DND-41 (cell line): ENCODE measurements at regions not wholly inside any gene's neighbourhood (a gene's known extent, or its start where the extent isn't known, plus 50 kb on each side); places are given as distances from the start of the nearest gene placed in this dataset.

Experiments
- ATAC-seq: fragments of 200-7000 bp; cut with Tn5 transposase; 3 replicates; pipeline ENCODE4 v1.9.1; 2021; ENCODE audit warnings: low read depth; ENCODE audit not compliant: insufficient read depth
- DNase-seq: peaks from one replicate; pipeline ENCODE4 v3.0.0-alpha.2; 2020
- H2AFZ ChIP-seq: 2 replicates; pipeline ENCODE4 v1.6.0; 2012; ENCODE audit warnings: low read depth, low read length
- H3K27ac ChIP-seq: 2 replicates; pipeline ENCODE4 v1.5.1; 2012; ENCODE audit warnings: low read length, inconsistent platforms
- H3K27me3 ChIP-seq: fragments of 200-600 bp; sonication (generic); 2 replicates; pipeline ENCODE4 v1.6.0; 2012; ENCODE audit warnings: low read length, mild to moderate bottlenecking, inconsistent platforms; ENCODE audit not compliant: insufficient read depth, poor library complexity
- H3K36me3 ChIP-seq: 2 replicates; pipeline ENCODE4 v1.5.1; 2012; ENCODE audit warnings: low read length, inconsistent platforms; ENCODE audit not compliant: insufficient read depth
- H3K4me1 ChIP-seq: 2 replicates; pipeline ENCODE4 v1.5.1; 2012; ENCODE audit warnings: mild to moderate bottlenecking, low read length; ENCODE audit not compliant: insufficient read depth
- H3K4me2 ChIP-seq: 2 replicates; pipeline ENCODE4 v1.6.0; 2012; ENCODE audit warnings: mild to moderate bottlenecking, moderate library complexity, low read length, inconsistent platforms; ENCODE audit not compliant: insufficient read depth
- H3K4me3 ChIP-seq, 2 experiments: fragments of 200-600 bp in 1 of 2; shearing (Covaris generic) in 1 of 2; 2 replicates each; pipeline ENCODE4 v1.5.1; 2012 to 2016; ENCODE audit warnings: inconsistent platforms in 2 of 2, low read length in 2 of 2, mild to moderate bottlenecking in 2 of 2, low read depth in 1 of 2, moderate library complexity in 1 of 2
- H3K79me2 ChIP-seq: 2 replicates; pipeline ENCODE4 v1.6.0; 2012; ENCODE audit warnings: low read length, inconsistent platforms; ENCODE audit not compliant: insufficient read depth
- H3K9ac ChIP-seq: 2 replicates; pipeline ENCODE4 v1.6.0; 2012; ENCODE audit warnings: low read depth, mild to moderate bottlenecking, inconsistent platforms, low read length, moderate library complexity
- H3K9me3 ChIP-seq: 2 replicates; pipeline ENCODE4 v1.5.1; 2012; ENCODE audit warnings: low read length, moderate library complexity, mild to moderate bottlenecking, inconsistent platforms; ENCODE audit not compliant: insufficient read depth, severe bottlenecking
- H4K20me1 ChIP-seq: 2 replicates; pipeline ENCODE4 v1.6.0; 2012; ENCODE audit warnings: low read length; ENCODE audit not compliant: insufficient read depth
- EZH2 ChIP-seq: IDR thresholded peaks from 3 replicates; pipeline ENCODE4 v1.6.1; 2012; ENCODE audit warnings: borderline replicate concordance, low read depth, mild to moderate bottlenecking, moderate library complexity, low read length, inconsistent platforms; ENCODE audit not compliant: severe bottlenecking
- TF ChIP-seq, protein P1 (sequence below): IDR thresholded peaks from 2 replicates; pipeline ENCODE4 v1.5.1; 2012; ENCODE audit warnings: borderline replicate concordance, low read length, moderate library complexity, mild to moderate bottlenecking; ENCODE audit not compliant: poor library complexity, severe bottlenecking; ENCODE audit errors: extremely low read depth

DNA sequence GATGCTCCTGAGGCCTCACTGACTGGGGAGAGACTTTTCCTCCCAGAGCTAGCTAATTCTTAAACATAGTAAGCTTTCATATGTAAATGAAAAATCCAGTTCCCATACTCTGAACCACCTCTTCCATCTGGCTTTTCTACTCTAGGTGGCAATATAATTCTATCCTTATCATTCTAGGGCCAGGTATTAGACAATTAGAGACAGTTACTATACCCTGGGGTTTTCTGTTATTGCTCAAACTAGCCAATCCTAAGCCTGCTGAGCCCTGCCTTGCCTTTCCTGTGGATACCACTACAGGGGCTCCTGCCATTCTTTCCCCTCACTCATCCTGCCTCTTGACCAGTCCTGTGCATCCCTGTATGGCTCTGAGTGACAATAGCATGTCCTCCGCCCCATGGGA is 552.0 kb downstream of the STIM2 start:
- no peak overlapping the region for H2AFZ ChIP-seq
- no peak for DNase-seq
- no peaks in the 10 kb centered on the region for H3K36me3 ChIP-seq
- no peak overlapping the region for H3K4me2 ChIP-seq
- no peaks in the 10 kb centered on the region for H3K79me2 ChIP-seq
- no peak overlapping the region for H3K9ac ChIP-seq
- no peak overlapping the region for H3K4me3 ChIP-seq
- no peaks in the 10 kb centered on the region for H4K20me1 ChIP-seq
- H3K9me3 ChIP-seq = no peaks in the 10 kb centered on the region
- no peaks in the 10 kb centered on the region for H3K27me3 ChIP-seq
- no peak for ATAC-seq
- no peak for TF ChIP-seq EZH2
- TF ChIP-seq, protein P1, sequence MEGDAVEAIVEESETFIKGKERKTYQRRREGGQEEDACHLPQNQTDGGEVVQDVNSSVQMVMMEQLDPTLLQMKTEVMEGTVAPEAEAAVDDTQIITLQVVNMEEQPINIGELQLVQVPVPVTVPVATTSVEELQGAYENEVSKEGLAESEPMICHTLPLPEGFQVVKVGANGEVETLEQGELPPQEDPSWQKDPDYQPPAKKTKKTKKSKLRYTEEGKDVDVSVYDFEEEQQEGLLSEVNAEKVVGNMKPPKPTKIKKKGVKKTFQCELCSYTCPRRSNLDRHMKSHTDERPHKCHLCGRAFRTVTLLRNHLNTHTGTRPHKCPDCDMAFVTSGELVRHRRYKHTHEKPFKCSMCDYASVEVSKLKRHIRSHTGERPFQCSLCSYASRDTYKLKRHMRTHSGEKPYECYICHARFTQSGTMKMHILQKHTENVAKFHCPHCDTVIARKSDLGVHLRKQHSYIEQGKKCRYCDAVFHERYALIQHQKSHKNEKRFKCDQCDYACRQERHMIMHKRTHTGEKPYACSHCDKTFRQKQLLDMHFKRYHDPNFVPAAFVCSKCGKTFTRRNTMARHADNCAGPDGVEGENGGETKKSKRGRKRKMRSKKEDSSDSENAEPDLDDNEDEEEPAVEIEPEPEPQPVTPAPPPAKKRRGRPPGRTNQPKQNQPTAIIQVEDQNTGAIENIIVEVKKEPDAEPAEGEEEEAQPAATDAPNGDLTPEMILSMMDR = no peak
- H3K4me1 ChIP-seq = no peaks in the 10 kb centered on the region
- H3K27ac ChIP-seq = no peak overlapping the region

GRCh38 chr4:27414887-27415731 is 554.5 kb downstream of the STIM2 start:
- H3K79me2 ChIP-seq = no peaks in the 10 kb centered on the region
- no peak for TF ChIP-seq EZH2
- TF ChIP-seq, protein P1 = no peak
- H4K20me1 ChIP-seq = no peaks in the 10 kb centered on the region
- H3K9me3 ChIP-seq = no peaks in the 10 kb centered on the region
- ATAC-seq (no peak), DNase-seq (no peak)
- H3K4me1 ChIP-seq = no peaks in the 10 kb centered on the region
- no peaks in the 10 kb centered on the region for H3K36me3 ChIP-seq
- no peak overlapping the region for H2AFZ ChIP-seq
- H3K27me3 ChIP-seq = no peaks in the 10 kb centered on the region
- no peak overlapping the region for H3K4me3 ChIP-seq
- H3K9ac ChIP-seq = no peak overlapping the region
- no peak overlapping the region for H3K4me2 ChIP-seq
- no peak overlapping the region for H3K27ac ChIP-seq

DNA sequence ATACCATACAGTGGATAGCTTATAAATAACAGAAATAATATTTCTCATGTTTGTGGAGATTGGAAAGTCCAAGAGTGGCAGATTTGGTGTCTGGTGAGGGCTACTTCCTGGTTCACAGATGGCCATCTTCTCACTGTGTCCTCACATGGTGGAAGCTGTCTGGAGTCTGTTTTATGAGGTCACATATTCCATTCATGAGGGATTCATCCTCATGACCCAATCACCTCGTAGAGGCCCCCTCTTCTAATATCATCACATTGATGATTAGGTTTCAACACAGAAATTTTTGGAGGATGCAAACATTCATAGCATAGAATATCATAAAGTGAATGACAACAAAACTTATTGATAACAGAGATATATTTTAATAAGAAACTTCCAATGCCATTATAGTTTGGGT is 568.0 kb downstream of the STIM2 start:
- ATAC-seq (no peak), DNase-seq (no peak)
- Histone ChIP-seq H3K4me2 (no peak overlapping the region), H3K9me3 (no peaks in the 10 kb centered on the region), H3K9ac (no peak overlapping the region), H4K20me1 (no peaks in the 10 kb centered on the region), H3K36me3 (no peaks in the 10 kb centered on the region), H3K27me3 (no peaks in the 10 kb centered on the region), H3K79me2 (no peaks in the 10 kb centered on the region), H3K27ac (no peak overlapping the region), H2AFZ (no peak overlapping the region), H3K4me3 (no peak overlapping the region), H3K4me1 (no peaks in the 10 kb centered on the region)
- TF ChIP-seq, protein P1 = no peak
- TF ChIP-seq EZH2 = no peak
